ENCODE measurements at regions not wholly inside any gene's neighbourhood (a gene's known extent, or its start where the extent isn't known, plus 50 kb on each side); places are given as distances from the start of the nearest gene placed in this dataset.
A peak's percentile ranks its signal among the peaks of the same experiment; 100 is the strongest.

GRCh38 chr14:21987937-21988336, 314.3 kb upstream of the OR4E1 start:
- peak; percentile 12 for DNase-seq (ENCODE audit: low spot score)

GRCh38 chr14:21985081-21985480, 311.5 kb upstream of the OR4E1 start:
- DNase-seq (ENCODE audit: low spot score), result no peak

GRCh38 chr14:21978999-21979314, 305.3 kb upstream of the OR4E1 start:
- no peak for DNase-seq (ENCODE audit: low spot score)

- DNase-seq (ENCODE audit: low spot score), result peak; percentile 28
These were observed 304.8 kb upstream of the OR4E1 start for GRCh38 chr14:21978184-21978998.

- DNase-seq (ENCODE audit: low spot score), result no peak
These were observed 301.1 kb upstream of the OR4E1 start for GRCh38 chr14:21974741-21975140.

GRCh38 chr14:21965042-21965441, 291.4 kb upstream of the OR4E1 start:
- no peak for DNase-seq (ENCODE audit: low spot score)

- DNase-seq (ENCODE audit: low spot score), result no peak
These were observed 290.6 kb upstream of the OR4E1 start for GRCh38 chr14:21964180-21964579.

GRCh38 chr14:21960636-21961035, 287.0 kb upstream of the OR4E1 start:
- no peak for DNase-seq (ENCODE audit: low spot score)

GRCh38 chr14:21941885-21942284, 268.3 kb upstream of the OR4E1 start:
- DNase-seq (ENCODE audit: low spot score), result no peak

- peak; percentile 10 for DNase-seq (ENCODE audit: low spot score)
These were observed 267.6 kb upstream of the OR4E1 start for GRCh38 chr14:21940887-21941856.

GRCh38 chr14:21939836-21940235, 266.2 kb upstream of the OR4E1 start:
- no peak for DNase-seq (ENCODE audit: low spot score)

GRCh38 chr14:21937996-21938395, 264.4 kb upstream of the OR4E1 start:
- DNase-seq (ENCODE audit: low spot score), result no peak

GRCh38 chr14:21933681-21934080, 260.1 kb upstream of the OR4E1 start:
- no peak for DNase-seq (ENCODE audit: low spot score)

- DNase-seq (ENCODE audit: low spot score), result no peak
These were observed 250.9 kb upstream of the OR4E1 start for GRCh38 chr14:21924479-21924878.

- no peak for DNase-seq (ENCODE audit: low spot score)
These were observed 250.2 kb upstream of the OR4E1 start for GRCh38 chr14:21923820-21924219.

- no peak for DNase-seq (ENCODE audit: low spot score)
These were observed 247.8 kb upstream of the OR4E1 start for GRCh38 chr14:21921453-21921852.

GRCh38 chr14:21917699-21918436, 244.2 kb upstream of the OR4E1 start:
- DNase-seq (ENCODE audit: low spot score), result peak; percentile 27

- no peak for DNase-seq (ENCODE audit: low spot score)
These were observed 242.2 kb upstream of the OR4E1 start for GRCh38 chr14:21915826-21916225.

- DNase-seq (ENCODE audit: low spot score), result peak; percentile 29
These were observed 240.1 kb upstream of the OR4E1 start for GRCh38 chr14:21913759-21914158.

- DNase-seq (ENCODE audit: low spot score), result no peak
These were observed 238.7 kb upstream of the OR4E1 start for GRCh38 chr14:21912367-21912766.

GRCh38 chr14:21911877-21912276, 238.3 kb upstream of the OR4E1 start:
- no peak for DNase-seq (ENCODE audit: low spot score)

- DNase-seq (ENCODE audit: low spot score), result no peak
These were observed 236.6 kb upstream of the OR4E1 start for GRCh38 chr14:21910260-21910659.

Data from AG08396 (cell line).